Neural cell (in vitro differentiated cells): ENCODE measurements at regions not wholly inside any gene's neighbourhood (a gene's known extent, or its start where the extent isn't known, plus 50 kb on each side); places are given as distances from the start of the nearest gene placed in this dataset.

Source experiments
- H2AFZ ChIP-seq: fragments of 200-600, 300-800 bp; sonication (generic), shearing (Covaris generic); 2 replicates; pipeline ENCODE4 v1.6.0; 2014; ENCODE audit warnings: low read depth, mild to moderate bottlenecking, antibody characterized with exemption, low read length, moderate library complexity
- H3F3A ChIP-seq: fragments of 200-600 bp; shearing (Covaris generic); 2 replicates; pipeline ENCODE4 v1.6.1; 2016; ENCODE audit warnings: mild to moderate bottlenecking, moderate library complexity, mixed read lengths, antibody characterized with exemption, low read length; ENCODE audit not compliant: insufficient read depth, poor library complexity, severe bottlenecking
- H3K27ac ChIP-seq: fragments of 200-600, 300-800 bp; sonication (generic), shearing (Covaris generic); 2 replicates; pipeline ENCODE4 v1.5.1; 2014; ENCODE audit warnings: mild to moderate bottlenecking, low read length, moderate library complexity
- H3K27me3 ChIP-seq: fragments of 300-800, 200-600 bp; sonication (generic), shearing (Covaris generic); 2 replicates; pipeline ENCODE4 v1.6.0; 2014; ENCODE audit warnings: mild to moderate bottlenecking, low read depth, low read length, moderate library complexity; ENCODE audit not compliant: insufficient read depth
- H3K36me3 ChIP-seq: fragments of 300-800, 200-600 bp; sonication (generic), shearing (Covaris generic); 2 replicates; pipeline ENCODE4 v1.5.1; 2014; ENCODE audit warnings: mild to moderate bottlenecking, antibody characterized with exemption, low read length, moderate library complexity; ENCODE audit not compliant: insufficient read depth
- H3K4me2 ChIP-seq: fragments of 300-800, 200-600 bp; sonication (generic), shearing (Covaris generic); 2 replicates; pipeline ENCODE4 v1.6.0; 2014; ENCODE audit warnings: mild to moderate bottlenecking, low read length
- H3K4me3 ChIP-seq: fragments of 300-800, 200-600 bp; sonication (generic), shearing (Covaris generic); 2 replicates; pipeline ENCODE4 v1.5.1; 2014; ENCODE audit warnings: mild to moderate bottlenecking, low read length, moderate library complexity
- H3K79me2 ChIP-seq: fragments of 200-600 bp; shearing (Covaris generic); replicated peaks from 2 replicates; pipeline ENCODE4 v1.6.0; 2014; ENCODE audit warnings: mild to moderate bottlenecking, low read length, moderate library complexity; ENCODE audit not compliant: insufficient read depth
- H3K9ac ChIP-seq: fragments of 300-800, 200-600 bp; sonication (generic), shearing (Covaris generic); 2 replicates; pipeline ENCODE4 v1.6.1; 2016; ENCODE audit warnings: mild to moderate bottlenecking, low read length, mixed read lengths
- H3K9me2 ChIP-seq: fragments of 200-600 bp; shearing (Covaris generic); 2 replicates; pipeline ENCODE4 v1.6.1; 2016; ENCODE audit warnings: mild to moderate bottlenecking, low read length, mixed read lengths; ENCODE audit not compliant: insufficient read depth
- H3K9me3 ChIP-seq: fragments of 200-600, 300-800 bp; sonication (generic), shearing (Covaris generic); 2 replicates; pipeline ENCODE4 v1.6.1; 2016; ENCODE audit warnings: mild to moderate bottlenecking, mixed run types, low read length, moderate library complexity, mixed read lengths
- H4K20me1 ChIP-seq: fragments of 200-600 bp; shearing (Covaris generic); 2 replicates; pipeline ENCODE4 v1.6.1; 2016; ENCODE audit warnings: mild to moderate bottlenecking, mixed run types; ENCODE audit not compliant: insufficient read depth
- EP300 ChIP-seq: fragments of 450-650 bp; conservative IDR thresholded peaks from 2 replicates; pipeline ENCODE4 v1.6.1; 2014; ENCODE audit warnings: antibody characterized with exemption, mild to moderate bottlenecking, moderate library complexity; ENCODE audit not compliant: poor library complexity, severe bottlenecking
- EZH2 ChIP-seq: fragments of 200-600, 300-800 bp; shearing (Covaris generic), sonication (generic); IDR thresholded peaks from 2 replicates; pipeline ENCODE4 v1.6.1; 2014; ENCODE audit warnings: antibody characterized with exemption, low read length, borderline replicate concordance, mild to moderate bottlenecking; ENCODE audit not compliant: insufficient read depth, poor library complexity, severe bottlenecking
- MXI1 ChIP-seq: fragments of 450-650 bp; conservative IDR thresholded peaks from 2 replicates; pipeline ENCODE4 v1.6.1; 2014; ENCODE audit warnings: antibody characterized with exemption, mild to moderate bottlenecking; ENCODE audit not compliant: poor library complexity, severe bottlenecking
- POLR2AphosphoS5 ChIP-seq: IDR thresholded peaks from 2 replicates; pipeline ENCODE4 v1.6.1; 2012
- RAD21 ChIP-seq: fragments of 450-650 bp; conservative IDR thresholded peaks from 2 replicates; pipeline ENCODE4 v1.6.1; 2014; ENCODE audit warnings: antibody characterized with exemption, mild to moderate bottlenecking, moderate library complexity
- SMC3 ChIP-seq: fragments of 450-650 bp; conservative IDR thresholded peaks from 2 replicates; pipeline ENCODE4 v1.6.1; 2014; ENCODE audit warnings: antibody characterized with exemption, mild to moderate bottlenecking, moderate library complexity; ENCODE audit not compliant: poor library complexity
- TAF1 ChIP-seq: IDR thresholded peaks from 2 replicates; pipeline ENCODE4 v1.6.1; 2012; ENCODE audit warnings: low read depth
- TF ChIP-seq, protein P1 (sequence below): IDR thresholded peaks from 2 replicates; pipeline ENCODE4 v1.6.1; 2012; ENCODE audit warnings: borderline replicate concordance
- TF ChIP-seq, protein P2 (sequence below): fragments of 450-650 bp; IDR thresholded peaks from 2 replicates; pipeline ENCODE4 v1.5.1; 2014; ENCODE audit warnings: antibody characterized with exemption, mild to moderate bottlenecking, moderate library complexity; ENCODE audit not compliant: poor library complexity, severe bottlenecking

GRCh38 chr20:22507240-22507961 is 77.0 kb downstream of the FOXA2 start:
- H3K36me3 ChIP-seq = no peaks in the 10 kb centered on the region
- H3K4me2 ChIP-seq = no peak overlapping the region
- no peaks in the 10 kb centered on the region for H3F3A ChIP-seq
- H4K20me1 ChIP-seq = no peaks in the 10 kb centered on the region
- H2AFZ ChIP-seq = no peak overlapping the region
- no peaks in the 10 kb centered on the region for H3K79me2 ChIP-seq
- no peaks in the 10 kb centered on the region for H3K9me2 ChIP-seq
- no peak overlapping the region for H3K4me3 ChIP-seq
- H3K9me3 ChIP-seq = no peaks in the 10 kb centered on the region
- no peaks in the 10 kb centered on the region for H3K27me3 ChIP-seq
- no peak overlapping the region for H3K27ac ChIP-seq
- TF ChIP-seq POLR2AphosphoS5 (no peak), RAD21 (no peak), MXI1 (no peak), EZH2 (no peak), EP300 (no peak), SMC3 (no peak), TAF1 (no peak)
- TF ChIP-seq, protein P1, sequence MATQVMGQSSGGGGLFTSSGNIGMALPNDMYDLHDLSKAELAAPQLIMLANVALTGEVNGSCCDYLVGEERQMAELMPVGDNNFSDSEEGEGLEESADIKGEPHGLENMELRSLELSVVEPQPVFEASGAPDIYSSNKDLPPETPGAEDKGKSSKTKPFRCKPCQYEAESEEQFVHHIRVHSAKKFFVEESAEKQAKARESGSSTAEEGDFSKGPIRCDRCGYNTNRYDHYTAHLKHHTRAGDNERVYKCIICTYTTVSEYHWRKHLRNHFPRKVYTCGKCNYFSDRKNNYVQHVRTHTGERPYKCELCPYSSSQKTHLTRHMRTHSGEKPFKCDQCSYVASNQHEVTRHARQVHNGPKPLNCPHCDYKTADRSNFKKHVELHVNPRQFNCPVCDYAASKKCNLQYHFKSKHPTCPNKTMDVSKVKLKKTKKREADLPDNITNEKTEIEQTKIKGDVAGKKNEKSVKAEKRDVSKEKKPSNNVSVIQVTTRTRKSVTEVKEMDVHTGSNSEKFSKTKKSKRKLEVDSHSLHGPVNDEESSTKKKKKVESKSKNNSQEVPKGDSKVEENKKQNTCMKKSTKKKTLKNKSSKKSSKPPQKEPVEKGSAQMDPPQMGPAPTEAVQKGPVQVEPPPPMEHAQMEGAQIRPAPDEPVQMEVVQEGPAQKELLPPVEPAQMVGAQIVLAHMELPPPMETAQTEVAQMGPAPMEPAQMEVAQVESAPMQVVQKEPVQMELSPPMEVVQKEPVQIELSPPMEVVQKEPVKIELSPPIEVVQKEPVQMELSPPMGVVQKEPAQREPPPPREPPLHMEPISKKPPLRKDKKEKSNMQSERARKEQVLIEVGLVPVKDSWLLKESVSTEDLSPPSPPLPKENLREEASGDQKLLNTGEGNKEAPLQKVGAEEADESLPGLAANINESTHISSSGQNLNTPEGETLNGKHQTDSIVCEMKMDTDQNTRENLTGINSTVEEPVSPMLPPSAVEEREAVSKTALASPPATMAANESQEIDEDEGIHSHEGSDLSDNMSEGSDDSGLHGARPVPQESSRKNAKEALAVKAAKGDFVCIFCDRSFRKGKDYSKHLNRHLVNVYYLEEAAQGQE = no peak
- TF ChIP-seq, protein P2, sequence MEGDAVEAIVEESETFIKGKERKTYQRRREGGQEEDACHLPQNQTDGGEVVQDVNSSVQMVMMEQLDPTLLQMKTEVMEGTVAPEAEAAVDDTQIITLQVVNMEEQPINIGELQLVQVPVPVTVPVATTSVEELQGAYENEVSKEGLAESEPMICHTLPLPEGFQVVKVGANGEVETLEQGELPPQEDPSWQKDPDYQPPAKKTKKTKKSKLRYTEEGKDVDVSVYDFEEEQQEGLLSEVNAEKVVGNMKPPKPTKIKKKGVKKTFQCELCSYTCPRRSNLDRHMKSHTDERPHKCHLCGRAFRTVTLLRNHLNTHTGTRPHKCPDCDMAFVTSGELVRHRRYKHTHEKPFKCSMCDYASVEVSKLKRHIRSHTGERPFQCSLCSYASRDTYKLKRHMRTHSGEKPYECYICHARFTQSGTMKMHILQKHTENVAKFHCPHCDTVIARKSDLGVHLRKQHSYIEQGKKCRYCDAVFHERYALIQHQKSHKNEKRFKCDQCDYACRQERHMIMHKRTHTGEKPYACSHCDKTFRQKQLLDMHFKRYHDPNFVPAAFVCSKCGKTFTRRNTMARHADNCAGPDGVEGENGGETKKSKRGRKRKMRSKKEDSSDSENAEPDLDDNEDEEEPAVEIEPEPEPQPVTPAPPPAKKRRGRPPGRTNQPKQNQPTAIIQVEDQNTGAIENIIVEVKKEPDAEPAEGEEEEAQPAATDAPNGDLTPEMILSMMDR = no peak
- H3K9ac ChIP-seq = no peak overlapping the region

DNA sequence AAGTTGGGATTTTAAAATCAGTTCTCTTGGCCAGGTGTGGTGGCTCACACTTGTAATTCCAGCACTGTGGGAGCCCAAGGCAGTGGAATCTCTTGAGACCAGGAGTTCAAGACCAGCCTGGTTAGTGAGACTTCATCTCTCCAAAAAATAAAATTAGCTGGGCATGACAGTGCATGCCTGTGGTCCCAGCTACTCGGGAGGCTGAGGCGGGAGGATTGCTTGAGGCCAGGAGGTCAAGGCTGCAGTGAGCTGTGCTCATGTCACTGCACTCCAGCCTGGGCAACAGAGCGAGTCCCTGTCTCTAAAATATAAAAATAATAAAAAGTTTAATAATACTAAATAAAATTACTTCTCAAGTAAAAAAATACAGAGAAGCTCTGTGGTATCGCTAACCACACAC is 77.5 kb downstream of the FOXA2 start:
- Histone ChIP-seq H3K27me3 (no peaks in the 10 kb centered on the region), H3K9me3 (no peaks in the 10 kb centered on the region), H3K4me3 (no peak overlapping the region), H3K4me2 (no peak overlapping the region), H3K9ac (no peak overlapping the region), H2AFZ (no peak overlapping the region), H3K79me2 (no peaks in the 10 kb centered on the region), H3K36me3 (no peaks in the 10 kb centered on the region), H3K27ac (no peak overlapping the region), H3F3A (no peaks in the 10 kb centered on the region), H4K20me1 (no peaks in the 10 kb centered on the region), H3K9me2 (no peaks in the 10 kb centered on the region)
- TF ChIP-seq POLR2AphosphoS5 = no peak
- no peak for TF ChIP-seq EP300
- TF ChIP-seq MXI1 = no peak
- TF ChIP-seq SMC3 = no peak
- no peak for TF ChIP-seq TAF1
- TF ChIP-seq, protein P2 = no peak
- no peak for TF ChIP-seq RAD21
- TF ChIP-seq, protein P1 = no peak
- TF ChIP-seq EZH2 = no peak
